Liver (tissue), 8 donors: ENCODE measurements at regions not wholly inside any gene's neighbourhood (a gene's known extent, or its start where the extent isn't known, plus 50 kb on each side); places are given as distances from the start of the nearest gene placed in this dataset.
"Not testable (repeated sequence)": the region's sequence is repeated elsewhere in the genome, so short reads cannot be mapped to it uniquely, and the experiment has no call there.

Experiments
- DNase-seq: peaks from one replicate; pipeline ENCODE4 v3.0.0-alpha.2; 2017; ENCODE audit warnings: low spot score
- H3K27ac ChIP-seq, 2 donors: one replicate each; pipeline ENCODE4 v1.7.0; 2013; ENCODE audit warnings: inconsistent platforms in 2 of 2, low read length in 2 of 2, control low read depth in 1 of 2, low read depth in 1 of 2, mild to moderate bottlenecking in 1 of 2
- H3K27me3 ChIP-seq, 4 donors: one replicate each; pipeline versions ENCODE4 v1.6.1 to v1.7.0; 2013; ENCODE audit warnings: low read length in 3 of 4, inconsistent platforms in 1 of 4, mild to moderate bottlenecking in 1 of 4, moderate library complexity in 1 of 4; ENCODE audit not compliant: control insufficient read depth in 4 of 4, insufficient read depth in 4 of 4
- H3K36me3 ChIP-seq, 4 donors: one replicate each; pipeline versions ENCODE4 v1.6.1 to v1.7.0; 2013; ENCODE audit warnings: low read length in 3 of 4, mild to moderate bottlenecking in 3 of 4, low read depth in 1 of 4, moderate library complexity in 1 of 4; ENCODE audit not compliant: control insufficient read depth in 4 of 4, insufficient read depth in 3 of 4
- H3K4me1 ChIP-seq, 4 donors: one replicate each; pipeline versions ENCODE4 v1.6.1 to v1.7.0; 2013; ENCODE audit warnings: low read length in 3 of 4, mild to moderate bottlenecking in 3 of 4, moderate library complexity in 1 of 4; ENCODE audit not compliant: control insufficient read depth in 4 of 4, insufficient read depth in 4 of 4
- H3K4me3 ChIP-seq, 3 donors: one replicate each; pipeline versions ENCODE4 v1.6.1 to v1.7.0; 2013; ENCODE audit warnings: low read length in 3 of 3, control low read depth in 1 of 3, low read depth in 1 of 3, mild to moderate bottlenecking in 1 of 3
- H3K9ac ChIP-seq, 2 donors: one replicate each; pipeline ENCODE4 v1.7.0; 2013; ENCODE audit warnings: low read length in 2 of 2, mild to moderate bottlenecking in 2 of 2, moderate library complexity in 2 of 2, control low read depth in 1 of 2, low read depth in 1 of 2
- H3K9me3 ChIP-seq, 4 donors: one replicate each; pipeline versions ENCODE4 v1.6.1 to v1.7.0; 2013; ENCODE audit warnings: low read length in 3 of 4; ENCODE audit not compliant: control insufficient read depth in 4 of 4
- ATF3 ChIP-seq: IDR thresholded peaks from 2 replicates; pipeline ENCODE4 v1.6.1; 2016; ENCODE audit warnings: antibody characterized with exemption
- CTCF ChIP-seq: fragments of 150-350 bp; IDR thresholded peaks from 2 replicates; pipeline ENCODE4 v1.5.1; 2017; ENCODE audit warnings: improper control_type of control experiment, low read depth, low read length; ENCODE audit not compliant: missing input control
- GABPA ChIP-seq, 2 donors: IDR thresholded peaks in 1 of 2; conservative IDR thresholded peaks in 1 of 2; 2 replicates each; pipeline ENCODE4 v1.6.1; 2016; ENCODE audit warnings: antibody characterized with exemption in 2 of 2, mild to moderate bottlenecking in 1 of 2, moderate library complexity in 1 of 2
- RAD21 ChIP-seq, 2 donors: IDR thresholded peaks; 2 replicates each; pipeline ENCODE4 v1.6.1; 2016; ENCODE audit warnings: antibody characterized with exemption in 2 of 2, mild to moderate bottlenecking in 2 of 2
- REST ChIP-seq: IDR thresholded peaks from 2 replicates; pipeline ENCODE4 v1.6.1; 2016; ENCODE audit warnings: antibody characterized with exemption, mild to moderate bottlenecking
- RXRA ChIP-seq, 2 donors: IDR thresholded peaks; 2 replicates each; pipeline ENCODE4 v1.6.1; 2017 to 2018; ENCODE audit warnings: antibody characterized with exemption in 2 of 2, mild to moderate bottlenecking in 1 of 2
- SP1 ChIP-seq: IDR thresholded peaks from 2 replicates; pipeline ENCODE4 v1.6.1; 2018; ENCODE audit warnings: antibody characterized with exemption, mild to moderate bottlenecking
- ZBTB33 ChIP-seq: IDR thresholded peaks from 2 replicates; pipeline ENCODE4 v1.6.1; 2016; ENCODE audit warnings: antibody characterized with exemption
- WGBS: extraction: QIAGEN DNeasy Blood & Tissue Kit; methylation state at CpG from one replicate; pipeline ENCODE4 v1.1.7; 2013; 5-methylcytosine and 5-hydroxymethylcytosine counted together
- donor health status: healthy.
- donor health status: healthy.
- donor health status: healthy.
- donor health status: healthy.
- donor health status: healthy.

- TF ChIP-seq REST (no peak), SP1 (no peak)
Measured at GRCh38 chr4:67275179-67275750, 270.0 kb downstream of the CENPC start (continued).

- H3K36me3 ChIP-seq, DNase-seq, H3K9ac ChIP-seq, H3K9me3 ChIP-seq, H3K27ac ChIP-seq, H3K4me3 ChIP-seq, H3K27me3 ChIP-seq, H3K4me1 ChIP-seq: not testable (repeated sequence)
- WGBS: 71% methylated on average over 3 of the region's 3 CpGs
Measured at GRCh38 chr4:67274671-67275070, 270.6 kb downstream of the CENPC start.

GRCh38 chr4:67273666-67274065 lies 271.6 kb downstream of the CENPC start:
- WGBS: 41% methylated on average over 2 of the region's 2 CpGs
- Histone ChIP-seq H3K27ac (no peak overlapping the region), H3K4me1 (no peaks in the 10 kb centered on the region), H3K4me3 (no peak overlapping the region), H3K9ac (no peak overlapping the region), H3K9me3 (no peaks in the 10 kb centered on the region), H3K36me3 (no peaks in the 10 kb centered on the region), H3K27me3 (no peaks in the 10 kb centered on the region)
- no peak for TF ChIP-seq RAD21 (IDR thresholded peaks at IDR 0.05)
- no peak for TF ChIP-seq ATF3
- no peak for TF ChIP-seq CTCF
- TF ChIP-seq RXRA (IDR thresholded peaks at IDR 0.05): no peak
- no peak for TF ChIP-seq GABPA (IDR thresholded peaks at IDR 0.05 in 1 of 2, conservative IDR thresholded peaks at IDR 0.05 in 1 of 2)
- no peak for TF ChIP-seq ZBTB33
- no peak for DNase-seq
